ENCODE measurements at regions not wholly inside any gene's neighbourhood (a gene's known extent, or its start where the extent isn't known, plus 50 kb on each side); places are given as distances from the start of the nearest gene placed in this dataset.

DNA sequence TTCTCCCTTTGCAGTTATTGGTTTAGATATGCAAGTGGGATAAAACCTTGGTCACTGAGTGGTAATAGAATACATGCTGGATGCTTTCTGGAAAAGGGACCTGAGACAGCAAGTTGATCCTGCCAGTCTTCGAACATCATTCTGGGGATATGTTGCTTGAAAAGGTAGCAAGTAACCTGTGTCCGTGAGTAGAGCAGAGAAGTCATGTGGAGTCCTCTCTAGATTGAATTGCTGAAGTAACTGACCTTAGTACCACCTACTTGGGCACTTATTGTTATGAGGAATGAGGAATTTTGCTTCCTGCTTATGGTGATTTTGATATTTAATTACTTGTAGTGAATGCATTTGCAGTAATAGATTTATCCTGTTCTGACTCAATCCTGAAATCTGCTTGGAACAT lies 367.3 kb upstream of the IMPG1 start:
- TF ChIP-seq CTCF (IDR thresholded peaks at IDR 0.05; ENCODE audit: unreplicated experiment), result no peak
- Mint-ChIP-seq H3K4me1 (ENCODE audit: low read depth, unreplicated experiment) (no peaks in the 10 kb centered on the region), H3K27me3 (ENCODE audit: unreplicated experiment) (no peaks in the 10 kb centered on the region), H3K4me3 (ENCODE audit: low read depth, unreplicated experiment) (no peak overlapping the region), H3K36me3 (ENCODE audit: insufficient read depth, unreplicated experiment) (no peaks in the 10 kb centered on the region), H3K9me3 (ENCODE audit: low read depth, unreplicated experiment) (no peaks in the 10 kb centered on the region), H3K27ac (ENCODE audit: unreplicated experiment) (no peak overlapping the region)
- BruUV-seq (replicated peaks), result no TSS peak
- intact Hi-C loops (cut with micrococcal nuclease; ENCODE audit: unreplicated experiment), result no loop called here
- no peak for DNase-seq
- CTCF ChIA-PET, result no interaction called here

DNA sequence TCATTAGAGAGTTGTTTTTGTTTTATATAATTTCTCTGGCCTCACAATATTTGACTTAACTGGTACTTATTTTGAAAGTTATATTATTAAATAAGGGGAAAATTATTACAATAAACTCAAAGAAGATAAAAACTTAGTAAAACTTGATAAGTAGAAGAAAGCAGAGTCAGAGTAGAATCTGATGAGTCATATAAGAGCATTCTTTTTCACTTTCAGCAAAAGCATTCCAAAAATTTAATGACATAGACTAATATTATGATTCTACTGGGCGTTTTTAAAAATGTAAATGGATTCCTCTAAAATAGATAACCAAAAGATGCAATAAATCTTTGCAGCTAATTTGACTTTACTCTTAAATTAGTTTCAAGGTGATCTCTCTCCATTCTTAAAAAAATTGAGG lies 366.3 kb upstream of the IMPG1 start:
- no peaks in the 10 kb centered on the region for H3K9me3 Mint-ChIP-seq (ENCODE audit: low read depth, unreplicated experiment)
- TF ChIP-seq CTCF (IDR thresholded peaks at IDR 0.05; ENCODE audit: unreplicated experiment), result no peak
- H3K27ac Mint-ChIP-seq (ENCODE audit: unreplicated experiment), result no peak overlapping the region
- H3K36me3 Mint-ChIP-seq (ENCODE audit: insufficient read depth, unreplicated experiment), result no peaks in the 10 kb centered on the region
- H3K4me1 Mint-ChIP-seq (ENCODE audit: low read depth, unreplicated experiment), result no peaks in the 10 kb centered on the region
- no TSS peak for BruUV-seq (replicated peaks)
- CTCF ChIA-PET, result no interaction called here
- no peak for DNase-seq
- H3K27me3 Mint-ChIP-seq (ENCODE audit: unreplicated experiment), result no peaks in the 10 kb centered on the region
- no peak overlapping the region for H3K4me3 Mint-ChIP-seq (ENCODE audit: low read depth, unreplicated experiment)
- intact Hi-C loops (cut with micrococcal nuclease; ENCODE audit: unreplicated experiment), result no loop called here

- CTCF ChIA-PET, result no interaction called here
Observed at GRCh38 chr6:76435174-76435573, 362.7 kb upstream of the IMPG1 start.

DNA sequence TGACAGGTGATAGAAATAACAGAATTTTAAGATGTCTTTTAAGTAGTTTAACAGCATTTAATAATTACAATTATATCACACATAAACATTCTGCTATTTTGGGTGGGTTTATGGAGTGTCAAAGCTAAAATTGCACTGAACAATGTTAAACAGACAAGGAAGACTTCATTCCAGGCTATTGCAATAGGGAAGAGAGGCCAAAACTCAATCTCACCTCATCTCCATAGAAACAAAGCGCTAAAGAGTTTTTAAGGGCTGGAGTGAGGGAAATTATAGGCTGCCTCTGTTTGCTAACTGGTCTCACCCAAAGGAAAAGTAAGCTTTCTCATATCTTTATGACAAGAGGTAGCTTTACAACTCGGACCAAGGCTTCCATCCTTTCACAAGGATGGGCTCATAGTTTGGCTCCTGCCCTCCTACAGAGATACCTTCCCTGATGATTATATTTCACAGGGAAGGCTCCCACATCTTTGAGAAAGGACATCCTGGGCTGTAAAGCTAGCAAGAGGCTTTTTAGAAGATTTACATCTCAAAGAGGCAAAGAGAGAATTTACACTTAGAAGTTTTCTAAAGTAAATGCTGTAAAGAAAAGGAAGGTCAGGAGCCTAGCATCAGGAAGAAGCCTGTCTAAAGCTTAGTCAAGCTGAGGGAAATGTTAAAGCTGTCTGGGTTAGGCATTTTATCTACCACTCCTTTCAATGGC lies 350.2 kb upstream of the IMPG1 start:
- CTCF ChIA-PET, result no interaction called here
- no peak for TF ChIP-seq CTCF (IDR thresholded peaks at IDR 0.05; ENCODE audit: unreplicated experiment)
- Mint-ChIP-seq H3K9me3 (ENCODE audit: low read depth, unreplicated experiment) (no peaks in the 10 kb centered on the region), H3K4me3 (ENCODE audit: low read depth, unreplicated experiment) (no peak overlapping the region), H3K4me1 (ENCODE audit: low read depth, unreplicated experiment) (peaks cover 25% of the 10 kb centered on the region), H3K27ac (ENCODE audit: unreplicated experiment) (no peak overlapping the region), H3K36me3 (ENCODE audit: insufficient read depth, unreplicated experiment) (no peaks in the 10 kb centered on the region), H3K27me3 (ENCODE audit: unreplicated experiment) (no peaks in the 10 kb centered on the region)
- intact Hi-C loops (cut with micrococcal nuclease; ENCODE audit: unreplicated experiment), result no loop called here
- no peak for DNase-seq
- BruUV-seq (replicated peaks), result no TSS peak

More at GRCh38 chr6:76435174-76435573, 362.7 kb upstream of the IMPG1 start:
- no peak for TF ChIP-seq CTCF (IDR thresholded peaks at IDR 0.05; ENCODE audit: unreplicated experiment)
- intact Hi-C loops (cut with micrococcal nuclease; ENCODE audit: unreplicated experiment), result no loop called here
- no peak overlapping the region for H3K4me3 Mint-ChIP-seq (ENCODE audit: low read depth, unreplicated experiment)
- H3K9me3 Mint-ChIP-seq (ENCODE audit: low read depth, unreplicated experiment), result no peaks in the 10 kb centered on the region
- H3K4me1 Mint-ChIP-seq (ENCODE audit: low read depth, unreplicated experiment), result no peaks in the 10 kb centered on the region
- no TSS peak for BruUV-seq (replicated peaks)
- DNase-seq, result no peak
- no peaks in the 10 kb centered on the region for H3K36me3 Mint-ChIP-seq (ENCODE audit: insufficient read depth, unreplicated experiment)
- H3K27ac Mint-ChIP-seq (ENCODE audit: unreplicated experiment), result no peak overlapping the region
- H3K27me3 Mint-ChIP-seq (ENCODE audit: unreplicated experiment), result no peaks in the 10 kb centered on the region

All from Calu3 (cell line).